HepG2 (cell line): ENCODE measurements at regions not wholly inside any gene's neighbourhood (a gene's known extent, or its start where the extent isn't known, plus 50 kb on each side); places are given as distances from the start of the nearest gene placed in this dataset.

ENCODE experiments used
- ARNT2 ChIP-seq: sonication (generic); formaldehyde crosslinking; IDR thresholded peaks from 2 replicates; pipeline ENCODE4 v1.8.0; 2022; ENCODE audit warnings: mild to moderate bottlenecking, low read depth, missing genetic modification reagents, moderate library complexity
- JUNB ChIP-seq: sonication (generic); formaldehyde crosslinking; IDR thresholded peaks from 2 replicates; pipeline ENCODE4 v1.8.0; 2022; ENCODE audit warnings: missing genetic modification reagents, mild to moderate bottlenecking, borderline replicate concordance
- NFRKB ChIP-seq: fragments of 450-650 bp; IDR thresholded peaks from 2 replicates; pipeline ENCODE4 v1.6.1; 2017
- PITX1 ChIP-seq: sonication (generic); formaldehyde crosslinking; IDR thresholded peaks from 2 replicates; pipeline ENCODE4 v1.5.1; 2020; ENCODE audit warnings: mild to moderate bottlenecking, missing genetic modification reagents
- ZMYM4 ChIP-seq: sonication (generic); formaldehyde crosslinking; IDR thresholded peaks from 2 replicates; pipeline ENCODE4 v1.8.1; 2023; ENCODE audit warnings: mild to moderate bottlenecking, missing genetic modification reagents
- ZNF274 ChIP-seq: sonication (generic); formaldehyde crosslinking; IDR thresholded peaks from 2 replicates; pipeline ENCODE4 v1.5.1; 2020; ENCODE audit warnings: mild to moderate bottlenecking, missing genetic modification reagents
- ZNF432 ChIP-seq: sonication (generic); formaldehyde crosslinking; IDR thresholded peaks from 2 replicates; pipeline ENCODE4 v1.5.0; 2020; ENCODE audit warnings: missing genetic modification reagents, mild to moderate bottlenecking, borderline replicate concordance
- ZNF75D ChIP-seq: sonication (generic); formaldehyde crosslinking; IDR thresholded peaks from 2 replicates; pipeline ENCODE4 v1.8.1; 2023; ENCODE audit warnings: missing genetic modification reagents, mild to moderate bottlenecking, borderline replicate concordance
- TF ChIP-seq, protein P1 (sequence below): sonication (generic); formaldehyde crosslinking; IDR thresholded peaks from 2 replicates; pipeline ENCODE4 v1.5.1; 2020; ENCODE audit warnings: mild to moderate bottlenecking, missing genetic modification reagents, moderate library complexity
- TF ChIP-seq, protein P2 (sequence below): sonication (generic); formaldehyde crosslinking; IDR thresholded peaks from 2 replicates; pipeline ENCODE4 v1.8.0; 2022; ENCODE audit warnings: mild to moderate bottlenecking, missing genetic modification reagents, borderline replicate concordance
- TF ChIP-seq, protein P3 (sequence below): sonication (generic); formaldehyde crosslinking; IDR thresholded peaks from 2 replicates; pipeline ENCODE4 v1.5.0; 2020; ENCODE audit warnings: mild to moderate bottlenecking, missing genetic modification reagents, borderline replicate concordance
- TF ChIP-seq, protein P4 (sequence below): sonication (generic); formaldehyde crosslinking; IDR thresholded peaks from 2 replicates; pipeline ENCODE4 v1.4.0; 2020; ENCODE audit warnings: mild to moderate bottlenecking, missing genetic modification reagents
- TF ChIP-seq, protein P5 (sequence below): IDR thresholded peaks from 2 replicates; pipeline ENCODE4 v1.6.1; 2012; ENCODE audit warnings: inconsistent platforms

DNA sequence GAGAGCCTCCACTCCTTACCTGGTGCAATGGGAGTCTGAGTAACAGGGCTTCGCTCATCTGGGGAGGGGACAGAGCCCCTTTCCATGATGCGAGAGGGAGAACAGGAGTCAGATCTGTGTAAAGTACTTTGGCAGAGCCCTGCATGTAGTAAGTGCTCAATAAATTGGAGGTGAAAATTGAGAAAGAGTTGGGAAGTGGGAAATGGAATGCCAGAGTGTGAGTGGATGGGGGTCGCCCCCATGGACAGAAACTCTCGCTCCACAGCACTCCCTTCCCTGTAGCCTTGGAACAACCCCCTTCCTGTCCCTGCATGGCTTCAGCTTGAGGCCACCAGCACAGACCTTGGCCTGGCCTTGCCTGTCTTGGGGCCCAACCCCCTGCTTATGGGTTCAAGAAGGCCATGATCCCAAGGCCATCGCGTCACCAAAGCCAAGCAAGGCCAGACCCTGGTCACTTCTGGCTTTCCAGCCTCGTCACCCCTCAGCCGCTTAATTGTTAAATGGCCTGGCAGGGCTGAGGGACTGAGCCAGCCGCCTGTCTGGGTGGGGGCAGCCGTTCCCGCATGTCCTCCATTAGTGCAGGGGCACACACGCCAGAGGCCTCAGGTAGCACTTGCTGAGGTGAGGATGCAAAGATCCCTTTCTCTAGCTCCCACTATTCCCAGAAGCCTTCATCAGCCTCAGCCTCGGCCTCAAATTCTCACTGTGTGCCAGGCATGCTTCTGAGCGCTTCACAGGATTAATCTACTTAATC is 93.7 kb upstream of the PTPN1 start (continued):
- TF ChIP-seq ZNF75D (0 out of 2 replicates have a peak, but pooled peaks have one; percentile 24), JUNB (CRISPR knock-in tag) (no peak), ZNF274 (peak; percentile 14; the same call in 1 of the 2 replicates), ARNT2 (no peak), NFRKB (no peak), PITX1 (CRISPR knock-in tag) (peak; percentile 27; the same call in 1 of the 2 replicates), ZMYM4 (CRISPR knock-in tag) (no peak), ZNF432 (0 out of 2 replicates have a peak, but pooled peaks have one; percentile 51)
- TF ChIP-seq, protein P1, sequence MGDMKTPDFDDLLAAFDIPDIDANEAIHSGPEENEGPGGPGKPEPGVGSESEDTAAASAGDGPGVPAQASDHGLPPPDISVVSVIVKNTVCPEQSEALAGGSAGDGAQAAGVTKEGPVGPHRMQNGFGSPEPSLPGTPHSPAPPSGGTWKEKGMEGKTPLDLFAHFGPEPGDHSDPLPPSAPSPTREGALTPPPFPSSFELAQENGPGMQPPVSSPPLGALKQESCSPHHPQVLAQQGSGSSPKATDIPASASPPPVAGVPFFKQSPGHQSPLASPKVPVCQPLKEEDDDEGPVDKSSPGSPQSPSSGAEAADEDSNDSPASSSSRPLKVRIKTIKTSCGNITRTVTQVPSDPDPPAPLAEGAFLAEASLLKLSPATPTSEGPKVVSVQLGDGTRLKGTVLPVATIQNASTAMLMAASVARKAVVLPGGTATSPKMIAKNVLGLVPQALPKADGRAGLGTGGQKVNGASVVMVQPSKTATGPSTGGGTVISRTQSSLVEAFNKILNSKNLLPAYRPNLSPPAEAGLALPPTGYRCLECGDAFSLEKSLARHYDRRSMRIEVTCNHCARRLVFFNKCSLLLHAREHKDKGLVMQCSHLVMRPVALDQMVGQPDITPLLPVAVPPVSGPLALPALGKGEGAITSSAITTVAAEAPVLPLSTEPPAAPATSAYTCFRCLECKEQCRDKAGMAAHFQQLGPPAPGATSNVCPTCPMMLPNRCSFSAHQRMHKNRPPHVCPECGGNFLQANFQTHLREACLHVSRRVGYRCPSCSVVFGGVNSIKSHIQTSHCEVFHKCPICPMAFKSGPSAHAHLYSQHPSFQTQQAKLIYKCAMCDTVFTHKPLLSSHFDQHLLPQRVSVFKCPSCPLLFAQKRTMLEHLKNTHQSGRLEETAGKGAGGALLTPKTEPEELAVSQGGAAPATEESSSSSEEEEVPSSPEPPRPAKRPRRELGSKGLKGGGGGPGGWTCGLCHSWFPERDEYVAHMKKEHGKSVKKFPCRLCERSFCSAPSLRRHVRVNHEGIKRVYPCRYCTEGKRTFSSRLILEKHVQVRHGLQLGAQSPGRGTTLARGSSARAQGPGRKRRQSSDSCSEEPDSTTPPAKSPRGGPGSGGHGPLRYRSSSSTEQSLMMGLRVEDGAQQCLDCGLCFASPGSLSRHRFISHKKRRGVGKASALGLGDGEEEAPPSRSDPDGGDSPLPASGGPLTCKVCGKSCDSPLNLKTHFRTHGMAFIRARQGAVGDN (CRISPR knock-in tag), result peak; percentile 52
- TF ChIP-seq, protein P2, sequence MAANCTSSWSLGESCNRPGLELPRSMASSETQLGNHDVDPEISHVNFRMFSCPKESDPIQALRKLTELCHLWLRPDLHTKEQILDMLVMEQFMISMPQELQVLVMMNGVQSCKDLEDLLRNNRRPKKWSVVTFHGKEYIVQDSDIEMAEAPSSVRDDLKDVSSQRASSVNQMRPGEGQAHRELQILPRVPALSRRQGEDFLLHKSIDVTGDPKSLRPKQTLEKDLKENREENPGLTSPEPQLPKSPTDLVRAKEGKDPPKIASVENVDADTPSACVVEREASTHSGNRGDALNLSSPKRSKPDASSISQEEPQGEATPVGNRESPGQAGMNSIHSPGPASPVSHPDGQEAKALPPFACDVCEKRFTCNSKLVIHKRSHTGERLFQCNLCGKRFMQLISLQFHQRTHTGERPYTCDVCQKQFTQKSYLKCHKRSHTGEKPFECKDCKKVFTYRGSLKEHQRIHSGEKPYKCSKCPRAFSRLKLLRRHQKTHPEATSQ (CRISPR knock-in tag), result no peak
- TF ChIP-seq, protein P3, sequence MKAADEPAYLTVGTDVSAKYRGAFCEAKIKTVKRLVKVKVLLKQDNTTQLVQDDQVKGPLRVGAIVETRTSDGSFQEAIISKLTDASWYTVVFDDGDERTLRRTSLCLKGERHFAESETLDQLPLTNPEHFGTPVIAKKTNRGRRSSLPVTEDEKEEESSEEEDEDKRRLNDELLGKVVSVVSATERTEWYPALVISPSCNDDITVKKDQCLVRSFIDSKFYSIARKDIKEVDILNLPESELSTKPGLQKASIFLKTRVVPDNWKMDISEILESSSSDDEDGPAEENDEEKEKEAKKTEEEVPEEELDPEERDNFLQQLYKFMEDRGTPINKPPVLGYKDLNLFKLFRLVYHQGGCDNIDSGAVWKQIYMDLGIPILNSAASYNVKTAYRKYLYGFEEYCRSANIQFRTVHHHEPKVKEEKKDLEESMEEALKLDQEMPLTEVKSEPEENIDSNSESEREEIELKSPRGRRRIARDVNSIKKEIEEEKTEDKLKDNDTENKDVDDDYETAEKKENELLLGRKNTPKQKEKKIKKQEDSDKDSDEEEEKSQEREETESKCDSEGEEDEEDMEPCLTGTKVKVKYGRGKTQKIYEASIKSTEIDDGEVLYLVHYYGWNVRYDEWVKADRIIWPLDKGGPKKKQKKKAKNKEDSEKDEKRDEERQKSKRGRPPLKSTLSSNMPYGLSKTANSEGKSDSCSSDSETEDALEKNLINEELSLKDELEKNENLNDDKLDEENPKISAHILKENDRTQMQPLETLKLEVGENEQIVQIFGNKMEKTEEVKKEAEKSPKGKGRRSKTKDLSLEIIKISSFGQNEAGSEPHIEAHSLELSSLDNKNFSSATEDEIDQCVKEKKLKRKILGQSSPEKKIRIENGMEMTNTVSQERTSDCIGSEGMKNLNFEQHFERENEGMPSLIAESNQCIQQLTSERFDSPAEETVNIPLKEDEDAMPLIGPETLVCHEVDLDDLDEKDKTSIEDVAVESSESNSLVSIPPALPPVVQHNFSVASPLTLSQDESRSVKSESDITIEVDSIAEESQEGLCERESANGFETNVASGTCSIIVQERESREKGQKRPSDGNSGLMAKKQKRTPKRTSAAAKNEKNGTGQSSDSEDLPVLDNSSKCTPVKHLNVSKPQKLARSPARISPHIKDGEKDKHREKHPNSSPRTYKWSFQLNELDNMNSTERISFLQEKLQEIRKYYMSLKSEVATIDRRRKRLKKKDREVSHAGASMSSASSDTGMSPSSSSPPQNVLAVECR, result peak; percentile 13; the same call in 1 of the 2 replicates
- TF ChIP-seq, protein P4, sequence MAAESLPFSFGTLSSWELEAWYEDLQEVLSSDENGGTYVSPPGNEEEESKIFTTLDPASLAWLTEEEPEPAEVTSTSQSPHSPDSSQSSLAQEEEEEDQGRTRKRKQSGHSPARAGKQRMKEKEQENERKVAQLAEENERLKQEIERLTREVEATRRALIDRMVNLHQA (CRISPR knock-in tag), result no peak
- TF ChIP-seq, protein P5, sequence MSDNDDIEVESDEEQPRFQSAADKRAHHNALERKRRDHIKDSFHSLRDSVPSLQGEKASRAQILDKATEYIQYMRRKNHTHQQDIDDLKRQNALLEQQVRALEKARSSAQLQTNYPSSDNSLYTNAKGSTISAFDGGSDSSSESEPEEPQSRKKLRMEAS, result peak; percentile 14; the same call in 1 of the 2 replicates
